ENCODE measurements at regions not wholly inside any gene's neighbourhood (a gene's known extent, or its start where the extent isn't known, plus 50 kb on each side); places are given as distances from the start of the nearest gene placed in this dataset.

GRCh38 chr11:32176223-32176934 lies 85.5 kb downstream of the RCN1 start:
- WGBS, result 32% methylated on average over 8 of the region's 8 CpGs
- H3K4me1 ChIP-seq (ENCODE audit: control insufficient read depth, insufficient read depth, low read length), result no peaks in the 10 kb centered on the region
- H3K4me3 ChIP-seq (ENCODE audit: low read length), result no peak overlapping the region
- ATAC-seq (peak; percentile 71 to 81), DNase-seq (peak; percentile 70 to 78 (median 73))
- H3K9me3 ChIP-seq (ENCODE audit: control insufficient read depth, low read length), result no peaks in the 10 kb centered on the region
- H3K27me3 ChIP-seq (ENCODE audit: control insufficient read depth, insufficient read depth), result no peaks in the 10 kb centered on the region
- no peak overlapping the region for H3K27ac ChIP-seq (ENCODE audit: low read length)
- intact Hi-C loops (cut with DNase I), result loop anchor here (1.0 to 10.0 kb wide), 5 partner anchors 124 to 942 kb away; no protein-coding TSS in a partner anchor

GRCh38 chr11:32178692-32179091 lies 87.8 kb downstream of the RCN1 start:
- no peak overlapping the region for H3K4me3 ChIP-seq (ENCODE audit: low read length)
- DNase-seq (no peak), ATAC-seq (no peak)
- intact Hi-C loops (cut with DNase I), result loop anchor here in 3 of 4 donors (5.0 to 10.0 kb wide), 3 partner anchors 126 to 944 kb away; no protein-coding TSS in a partner anchor
- H3K27me3 ChIP-seq (ENCODE audit: control insufficient read depth, insufficient read depth), result no peaks in the 10 kb centered on the region
- WGBS, result 86% methylated on average over 7 of the region's 7 CpGs
- no peak overlapping the region for H3K27ac ChIP-seq (ENCODE audit: low read length)
- no peaks in the 10 kb centered on the region for H3K4me1 ChIP-seq (ENCODE audit: control insufficient read depth, insufficient read depth, low read length)
- H3K9me3 ChIP-seq (ENCODE audit: control insufficient read depth, low read length), result no peaks in the 10 kb centered on the region

GRCh38 chr11:32183512-32183911 lies 92.6 kb downstream of the RCN1 start:
- DNase-seq (no peak), ATAC-seq (no peak)
- H3K4me1 ChIP-seq (ENCODE audit: control insufficient read depth, insufficient read depth, low read length), result no peaks in the 10 kb centered on the region
- no peak overlapping the region for H3K27ac ChIP-seq (ENCODE audit: low read length)
- no peaks in the 10 kb centered on the region for H3K27me3 ChIP-seq (ENCODE audit: control insufficient read depth, insufficient read depth)
- WGBS, result 95% methylated on average over 3 of the region's 3 CpGs
- intact Hi-C loops (cut with DNase I), result no loop called here
- H3K4me3 ChIP-seq (ENCODE audit: low read length), result no peak overlapping the region
- H3K9me3 ChIP-seq (ENCODE audit: control insufficient read depth, low read length), result no peaks in the 10 kb centered on the region

GRCh38 chr11:32184041-32184722 lies 93.3 kb downstream of the RCN1 start:
- DNase-seq (peak in 2 of 3 donors; percentile 53 to 63), ATAC-seq (peak; percentile 50 to 54)
- WGBS, result 42% methylated on average over 6 of the region's 6 CpGs
- H3K4me3 ChIP-seq (ENCODE audit: low read length), result no peak overlapping the region
- intact Hi-C loops (cut with DNase I), result no loop called here
- no peaks in the 10 kb centered on the region for H3K27me3 ChIP-seq (ENCODE audit: control insufficient read depth, insufficient read depth)
- H3K9me3 ChIP-seq (ENCODE audit: control insufficient read depth, low read length), result no peaks in the 10 kb centered on the region
- H3K27ac ChIP-seq (ENCODE audit: low read length), result no peak overlapping the region
- H3K4me1 ChIP-seq (ENCODE audit: control insufficient read depth, insufficient read depth, low read length), result no peaks in the 10 kb centered on the region

- ATAC-seq (no peak), DNase-seq (no peak)
- intact Hi-C loops (cut with DNase I), result no loop called here
- WGBS, result 81% methylated on average over 10 of the region's 10 CpGs
- Histone ChIP-seq H3K9me3 (ENCODE audit: control insufficient read depth, low read length) (no peaks in the 10 kb centered on the region), H3K4me1 (ENCODE audit: control insufficient read depth, insufficient read depth, low read length) (no peaks in the 10 kb centered on the region), H3K27ac (ENCODE audit: low read length) (no peak overlapping the region), H3K27me3 (ENCODE audit: control insufficient read depth, insufficient read depth) (no peaks in the 10 kb centered on the region), H3K4me3 (ENCODE audit: low read length) (no peak overlapping the region)
These were observed 94.0 kb downstream of the RCN1 start for GRCh38 chr11:32184723-32185376.

- Histone ChIP-seq H3K9me3 (ENCODE audit: control insufficient read depth, low read length) (no peaks in the 10 kb centered on the region), H3K27ac (ENCODE audit: low read length) (no peak overlapping the region), H3K4me1 (ENCODE audit: control insufficient read depth, insufficient read depth, low read length) (no peaks in the 10 kb centered on the region), H3K4me3 (ENCODE audit: low read length) (no peak overlapping the region), H3K27me3 (ENCODE audit: control insufficient read depth, insufficient read depth) (no peaks in the 10 kb centered on the region)
- intact Hi-C loops (cut with DNase I), result no loop called here
- ATAC-seq, result no peak
- 80% methylated on average over 2 of the region's 2 CpGs for WGBS
- DNase-seq, result no peak
These were observed 95.2 kb downstream of the RCN1 start for GRCh38 chr11:32186118-32186517.

GRCh38 chr11:32187111-32187510 lies 96.2 kb downstream of the RCN1 start:
- no peak overlapping the region for H3K4me3 ChIP-seq (ENCODE audit: low read length)
- H3K4me1 ChIP-seq (ENCODE audit: control insufficient read depth, insufficient read depth, low read length), result no peaks in the 10 kb centered on the region
- no peak overlapping the region for H3K27ac ChIP-seq (ENCODE audit: low read length)
- intact Hi-C loops (cut with DNase I), result no loop called here
- H3K27me3 ChIP-seq (ENCODE audit: control insufficient read depth, insufficient read depth), result no peaks in the 10 kb centered on the region
- no peak for ATAC-seq
- H3K9me3 ChIP-seq (ENCODE audit: control insufficient read depth, low read length), result no peaks in the 10 kb centered on the region
- DNase-seq, result no peak

- no peaks in the 10 kb centered on the region for H3K4me1 ChIP-seq (ENCODE audit: control insufficient read depth, insufficient read depth, low read length)
- intact Hi-C loops (cut with DNase I), result no loop called here
- no peak for ATAC-seq
- no peaks in the 10 kb centered on the region for H3K9me3 ChIP-seq (ENCODE audit: control insufficient read depth, low read length)
- H3K27me3 ChIP-seq (ENCODE audit: control insufficient read depth, insufficient read depth), result no peaks in the 10 kb centered on the region
- H3K4me3 ChIP-seq (ENCODE audit: low read length), result no peak overlapping the region
- no peak overlapping the region for H3K27ac ChIP-seq (ENCODE audit: low read length)
- 79% methylated on average over 4 of the region's 4 CpGs for WGBS
- no peak for DNase-seq
These were observed 97.9 kb downstream of the RCN1 start for GRCh38 chr11:32188785-32189184.

GRCh38 chr11:32196137-32196536 lies 105.3 kb downstream of the RCN1 start:
- ATAC-seq (no peak), DNase-seq (no peak)
- Histone ChIP-seq H3K27me3 (ENCODE audit: control insufficient read depth, insufficient read depth) (no peaks in the 10 kb centered on the region), H3K4me3 (ENCODE audit: low read length) (no peak overlapping the region), H3K9me3 (ENCODE audit: control insufficient read depth, low read length) (no peaks in the 10 kb centered on the region), H3K4me1 (ENCODE audit: control insufficient read depth, insufficient read depth, low read length) (no peaks in the 10 kb centered on the region), H3K27ac (ENCODE audit: low read length) (no peak overlapping the region)
- intact Hi-C loops (cut with DNase I), result no loop called here
- 67% methylated on average over 1 of the region's 1 CpG for WGBS

GRCh38 chr11:32198053-32198452 lies 107.2 kb downstream of the RCN1 start:
- H3K4me3 ChIP-seq (ENCODE audit: low read length), result no peak overlapping the region
- no peak for ATAC-seq

GRCh38 chr11:32200136-32200847 lies 109.4 kb downstream of the RCN1 start:
- intact Hi-C loops (cut with DNase I), result no loop called here
- H3K27me3 ChIP-seq (ENCODE audit: control insufficient read depth, insufficient read depth), result no peaks in the 10 kb centered on the region
- 77% methylated on average over 19 of the region's 19 CpGs for WGBS
- ATAC-seq (no peak), DNase-seq (no peak)
- H3K4me1 ChIP-seq (ENCODE audit: control insufficient read depth, insufficient read depth, low read length), result no peaks in the 10 kb centered on the region
- no peaks in the 10 kb centered on the region for H3K9me3 ChIP-seq (ENCODE audit: control insufficient read depth, low read length)
- H3K27ac ChIP-seq (ENCODE audit: low read length), result no peak overlapping the region
- no peak overlapping the region for H3K4me3 ChIP-seq (ENCODE audit: low read length)

More at GRCh38 chr11:32198053-32198452, 107.2 kb downstream of the RCN1 start:
- DNase-seq, result no peak
- H3K27ac ChIP-seq (ENCODE audit: low read length), result no peak overlapping the region
- H3K4me1 ChIP-seq (ENCODE audit: control insufficient read depth, insufficient read depth, low read length), result no peaks in the 10 kb centered on the region
- no peaks in the 10 kb centered on the region for H3K9me3 ChIP-seq (ENCODE audit: control insufficient read depth, low read length)
- no peaks in the 10 kb centered on the region for H3K27me3 ChIP-seq (ENCODE audit: control insufficient read depth, insufficient read depth)
- WGBS, result 78% methylated on average over 2 of the region's 2 CpGs
- intact Hi-C loops (cut with DNase I), result no loop called here

All from right cardiac atrium (tissue), 5 donors.